HK-2 (cell line): ENCODE measurements at regions not wholly inside any gene's neighbourhood (a gene's known extent, or its start where the extent isn't known, plus 50 kb on each side); places are given as distances from the start of the nearest gene placed in this dataset.

Experiments
- DNase-seq: peaks from one replicate; pipeline ENCODE4 v3.0.0-alpha.2; 2018; ENCODE audit not compliant: unreplicated experiment

GRCh38 chrX:129176710-129177109, 346.6 kb downstream of the SMARCA1 start:
- no peak for DNase-seq

- DNase-seq = no peak
Observed at GRCh38 chrX:129161108-129161507, 362.2 kb downstream of the SMARCA1 start.

GRCh38 chrX:129158505-129158904, 364.8 kb downstream of the SMARCA1 start:
- DNase-seq = no peak

- no peak for DNase-seq
Observed at GRCh38 chrX:129145840-129146272, 377.4 kb downstream of the SMARCA1 start.

- DNase-seq = no peak
Observed at GRCh38 chrX:129145385-129145784, 377.9 kb downstream of the SMARCA1 start.

GRCh38 chrX:129144172-129145038, 378.9 kb downstream of the SMARCA1 start:
- no peak for DNase-seq

GRCh38 chrX:129139837-129140598, 383.3 kb downstream of the SMARCA1 start:
- DNase-seq = no peak

GRCh38 chrX:129125122-129125914, 398.0 kb downstream of the SMARCA1 start:
- DNase-seq = no peak

GRCh38 chrX:129123795-129124194, 399.5 kb downstream of the SMARCA1 start:
- DNase-seq = no peak

- DNase-seq = no peak
Observed at GRCh38 chrX:129116676-129117470, 406.4 kb downstream of the SMARCA1 start.

GRCh38 chrX:129115935-129116334, 407.4 kb downstream of the SMARCA1 start:
- DNase-seq = no peak

GRCh38 chrX:129115104-129115503, 408.2 kb downstream of the SMARCA1 start:
- peak; percentile 10 for DNase-seq

- DNase-seq = no peak
Observed at GRCh38 chrX:129111081-129111798, 412.1 kb downstream of the SMARCA1 start.

GRCh38 chrX:129108936-129109335, 414.4 kb downstream of the SMARCA1 start:
- no peak for DNase-seq

- no peak for DNase-seq
Observed at GRCh38 chrX:129099207-129099606, 424.1 kb downstream of the SMARCA1 start.

- DNase-seq = no peak
Observed at GRCh38 chrX:129097668-129098067, 425.6 kb downstream of the SMARCA1 start.

- no peak for DNase-seq
Observed at GRCh38 chrX:129093706-129094105, 429.6 kb downstream of the SMARCA1 start.

GRCh38 chrX:129092757-129093156, 430.5 kb downstream of the SMARCA1 start:
- DNase-seq = no peak

- DNase-seq = no peak
Observed at GRCh38 chrX:129092242-129092641, 431.0 kb downstream of the SMARCA1 start.

- DNase-seq = no peak
Observed at GRCh38 chrX:129091097-129091496, 432.2 kb downstream of the SMARCA1 start.

GRCh38 chrX:129086802-129087201, 436.5 kb downstream of the SMARCA1 start:
- no peak for DNase-seq
